Neural progenitor cell (in vitro differentiated cells): ENCODE measurements at regions not wholly inside any gene's neighbourhood (a gene's known extent, or its start where the extent isn't known, plus 50 kb on each side); places are given as distances from the start of the nearest gene placed in this dataset.
A peak's percentile ranks its signal among the peaks of the same experiment; 100 is the strongest.

Experiments used
- DNase-seq: peaks from one replicate; pipeline ENCODE4 v3.0.0-alpha.2; 2016; ENCODE audit warnings: low spot score
- H2AFZ ChIP-seq: fragments of 200-600 bp; sonication (generic); replicated peaks from 2 replicates; pipeline ENCODE4 v1.6.1; 2016; ENCODE audit warnings: antibody characterized with exemption
- H3F3A ChIP-seq: fragments of 200-600 bp; sonication (generic); 2 replicates; pipeline ENCODE4 v1.6.1; 2016; ENCODE audit warnings: antibody characterized with exemption, low read depth
- H3K27ac ChIP-seq: fragments of 200-600 bp; sonication (generic); 2 replicates; pipeline ENCODE4 v1.5.1; 2016; ENCODE audit warnings: mild to moderate bottlenecking
- H3K27me3 ChIP-seq: fragments of 200-600 bp; sonication (generic); 2 replicates; pipeline ENCODE4 v1.6.1; 2016; ENCODE audit warnings: mild to moderate bottlenecking, moderate library complexity
- H3K36me3 ChIP-seq: fragments of 200-600 bp; sonication (generic); 2 replicates; pipeline ENCODE4 v1.5.1; 2016
- H3K4me1 ChIP-seq: fragments of 200-600 bp; sonication (generic); 2 replicates; pipeline ENCODE4 v1.6.1; 2016; ENCODE audit warnings: mixed run types
- H3K4me2 ChIP-seq: fragments of 200-600 bp; sonication (generic); 2 replicates; pipeline ENCODE4 v1.6.1; 2016
- H3K4me3 ChIP-seq: fragments of 200-600 bp; sonication (generic); 2 replicates; pipeline ENCODE4 v1.5.1; 2016
- H3K79me2 ChIP-seq: fragments of 200-600 bp; sonication (generic); 2 replicates; pipeline ENCODE4 v1.6.1; 2016; ENCODE audit warnings: low read depth
- H3K9ac ChIP-seq: fragments of 200-600 bp; sonication (generic); 2 replicates; pipeline ENCODE4 v1.6.1; 2016
- H3K9me3 ChIP-seq: fragments of 200-600 bp; sonication (generic); 2 replicates; pipeline ENCODE4 v1.5.1; 2016; ENCODE audit warnings: low read depth
- H4K20me1 ChIP-seq: fragments of 200-600 bp; sonication (generic); 2 replicates; pipeline ENCODE4 v1.6.1; 2016; ENCODE audit warnings: low read depth
- H3K27ac Mint-ChIP-seq: 3 replicates; pipeline ENCODE4 v1.8.0; 2021; ENCODE audit warnings: mixed read lengths
- H3K27me3 Mint-ChIP-seq: 2 replicates; pipeline ENCODE4 v1.8.0; 2022; ENCODE audit warnings: low read depth, mild to moderate bottlenecking, inconsistent platforms, moderate library complexity, mixed read lengths; ENCODE audit not compliant: insufficient read depth
- H3K36me3 Mint-ChIP-seq: 3 replicates; pipeline ENCODE4 v1.8.0; 2021; ENCODE audit warnings: mixed read lengths
- H3K4me1 Mint-ChIP-seq: 3 replicates; pipeline ENCODE4 v1.8.0; 2021; ENCODE audit warnings: mixed read lengths
- H3K4me3 Mint-ChIP-seq: 3 replicates; pipeline ENCODE4 v1.8.0; 2021; ENCODE audit warnings: mild to moderate bottlenecking, moderate library complexity, mixed read lengths
- H3K9me3 Mint-ChIP-seq: 3 replicates; pipeline ENCODE4 v1.8.0; 2020; ENCODE audit warnings: mixed read lengths
- CTCF ChIP-seq: fragments of 200-600 bp; sonication (generic); IDR thresholded peaks from 2 replicates; pipeline ENCODE4 v1.5.1; 2017; ENCODE audit warnings: antibody characterized with exemption, mild to moderate bottlenecking
- EZH2 ChIP-seq: fragments of 200-600 bp; sonication (generic); IDR thresholded peaks from 2 replicates; pipeline ENCODE4 v1.6.1; 2017; ENCODE audit warnings: antibody characterized with exemption, mild to moderate bottlenecking, moderate library complexity
- EZH2phosphoT487 ChIP-seq: fragments of 200-600 bp; sonication (generic); IDR thresholded peaks from 2 replicates; pipeline ENCODE4 v1.6.1; 2017; ENCODE audit warnings: antibody characterized with exemption

GRCh38 chrX:6644411-6644810, 109.5 kb upstream of the VCX3A start:
- Histone ChIP-seq H3K4me2 (no peak overlapping the region), H3K9me3 (peaks cover 12% of the 10 kb centered on the region), H3K27me3 (no peaks in the 10 kb centered on the region), H3K36me3 (no peaks in the 10 kb centered on the region), H3F3A (no peaks in the 10 kb centered on the region), H3K79me2 (no peaks in the 10 kb centered on the region), H3K4me3 (no peak overlapping the region), H3K27ac (no peak overlapping the region), H2AFZ (no peak overlapping the region), H3K4me1 (no peaks in the 10 kb centered on the region), H4K20me1 (no peaks in the 10 kb centered on the region), H3K9ac (no peak overlapping the region)
- no peak for TF ChIP-seq EZH2phosphoT487
- TF ChIP-seq CTCF, result peak; percentile 39
- no peak for TF ChIP-seq EZH2
- H3K27ac Mint-ChIP-seq, result no peak overlapping the region
- no peaks in the 10 kb centered on the region for H3K36me3 Mint-ChIP-seq
- H3K4me1 Mint-ChIP-seq, result no peaks in the 10 kb centered on the region
- no peak for DNase-seq
- H3K4me3 Mint-ChIP-seq, result no peak overlapping the region
- no peaks in the 10 kb centered on the region for H3K27me3 Mint-ChIP-seq
- no peaks in the 10 kb centered on the region for H3K9me3 Mint-ChIP-seq

GRCh38 chrX:6640727-6641126, 105.8 kb upstream of the VCX3A start:
- H3K36me3 ChIP-seq, result no peaks in the 10 kb centered on the region
- H3K27me3 ChIP-seq, result no peaks in the 10 kb centered on the region
- DNase-seq, result no peak
- Mint-ChIP-seq H3K27ac (no peak overlapping the region), H3K4me1 (no peaks in the 10 kb centered on the region), H3K36me3 (no peaks in the 10 kb centered on the region), H3K9me3 (no peaks in the 10 kb centered on the region), H3K4me3 (no peak overlapping the region), H3K27me3 (no peaks in the 10 kb centered on the region)
- no peak overlapping the region for H3K4me2 ChIP-seq
- no peaks in the 10 kb centered on the region for H3K79me2 ChIP-seq
- no peak overlapping the region for H3K9ac ChIP-seq
- no peak overlapping the region for H3K4me3 ChIP-seq
- peaks cover 6% of the 10 kb centered on the region for H3K9me3 ChIP-seq
- H2AFZ ChIP-seq, result no peak overlapping the region
- TF ChIP-seq CTCF, result no peak
- TF ChIP-seq EZH2phosphoT487, result no peak
- TF ChIP-seq EZH2, result no peak
- no peaks in the 10 kb centered on the region for H3F3A ChIP-seq
- H3K27ac ChIP-seq, result no peak overlapping the region
- H4K20me1 ChIP-seq, result no peaks in the 10 kb centered on the region
- no peaks in the 10 kb centered on the region for H3K4me1 ChIP-seq

- Mint-ChIP-seq H3K9me3 (peaks cover 2% of the 10 kb centered on the region), H3K36me3 (no peaks in the 10 kb centered on the region), H3K4me1 (no peaks in the 10 kb centered on the region), H3K27me3 (no peaks in the 10 kb centered on the region), H3K4me3 (no peak overlapping the region), H3K27ac (no peak overlapping the region)
- peak; percentile 1 for DNase-seq
- no peak overlapping the region for H3K4me3 ChIP-seq
- TF ChIP-seq EZH2phosphoT487, result no peak
- TF ChIP-seq EZH2, result no peak
- no peak for TF ChIP-seq CTCF
- no peak overlapping the region for H3K4me2 ChIP-seq
- H3K79me2 ChIP-seq, result no peaks in the 10 kb centered on the region
- H2AFZ ChIP-seq, result no peak overlapping the region
- no peaks in the 10 kb centered on the region for H3F3A ChIP-seq
- H3K9ac ChIP-seq, result no peak overlapping the region
- no peak overlapping the region for H3K27ac ChIP-seq
- no peaks in the 10 kb centered on the region for H3K36me3 ChIP-seq
- no peaks in the 10 kb centered on the region for H4K20me1 ChIP-seq
- H3K9me3 ChIP-seq, result no peaks in the 10 kb centered on the region
- no peaks in the 10 kb centered on the region for H3K4me1 ChIP-seq
- H3K27me3 ChIP-seq, result no peaks in the 10 kb centered on the region
These were observed 79.6 kb upstream of the VCX3A start for GRCh38 chrX:6614506-6614905.
